ENCODE measurements at regions not wholly inside any gene's neighbourhood (a gene's known extent, or its start where the extent isn't known, plus 50 kb on each side); places are given as distances from the start of the nearest gene placed in this dataset.

GRCh38 chr22:49197986-49198704 is 629.5 kb downstream of the BRD1 start:
- H3K27me3 Mint-ChIP-seq, result peaks cover 11% of the 10 kb centered on the region
- no peaks in the 10 kb centered on the region for H3K9me3 Mint-ChIP-seq
- no peaks in the 10 kb centered on the region for H3K36me3 Mint-ChIP-seq (ENCODE audit: low read depth)
- H3K4me3 Mint-ChIP-seq, result no peak overlapping the region
- no peak overlapping the region for H3K27ac Mint-ChIP-seq
- H3K4me1 Mint-ChIP-seq (ENCODE audit: low read depth), result no peaks in the 10 kb centered on the region
- DNase-seq, result no peak

DNA sequence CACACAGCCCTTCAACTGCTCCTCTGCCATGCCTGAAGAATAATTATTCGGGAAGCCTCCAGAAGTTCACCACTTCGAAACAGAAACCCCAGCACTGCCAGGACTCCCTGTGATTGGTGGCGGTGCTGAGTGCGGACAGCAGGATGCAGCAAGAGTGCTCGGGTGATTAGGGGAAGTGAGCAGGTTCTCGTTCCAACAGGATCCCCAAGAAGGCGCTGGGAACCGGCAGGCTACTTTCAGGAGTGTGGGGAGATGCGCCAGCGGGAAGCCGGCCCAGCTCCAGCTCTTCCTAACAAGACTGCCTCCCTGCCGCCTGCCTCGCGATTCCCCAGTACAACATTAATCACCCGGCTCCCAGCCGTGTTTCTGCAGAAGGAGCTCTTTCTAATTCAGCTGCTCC is 630.2 kb downstream of the BRD1 start:
- peaks cover 11% of the 10 kb centered on the region for H3K27me3 Mint-ChIP-seq
- no peaks in the 10 kb centered on the region for H3K36me3 Mint-ChIP-seq (ENCODE audit: low read depth)
- no peak overlapping the region for H3K4me3 Mint-ChIP-seq
- no peaks in the 10 kb centered on the region for H3K4me1 Mint-ChIP-seq (ENCODE audit: low read depth)
- no peaks in the 10 kb centered on the region for H3K9me3 Mint-ChIP-seq
- no peak overlapping the region for H3K27ac Mint-ChIP-seq
- DNase-seq, result peak; percentile 16

DNA sequence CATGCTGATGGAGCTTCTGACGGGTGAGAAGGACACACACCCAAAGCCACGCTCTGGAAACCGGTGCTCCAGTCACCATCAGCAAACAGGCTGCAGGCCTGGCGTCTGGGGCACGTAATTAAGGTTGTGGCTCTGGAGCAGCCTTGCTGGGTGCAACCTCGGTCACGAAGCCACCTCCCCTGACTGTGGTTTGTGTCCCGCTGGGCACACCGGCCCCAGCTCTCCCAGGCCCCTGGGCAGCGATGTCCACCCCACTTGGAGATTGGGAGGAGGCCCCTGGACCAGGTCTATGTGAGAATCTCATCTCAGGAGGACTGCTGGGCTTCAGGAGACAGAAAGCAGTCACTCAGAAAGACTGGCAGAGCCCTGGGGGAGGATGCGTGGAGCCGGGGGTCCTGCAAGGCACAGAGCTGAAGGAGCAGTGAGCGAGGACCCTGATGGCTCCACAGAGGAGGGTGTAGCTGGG is 631.6 kb downstream of the BRD1 start:
- peaks cover 14% of the 10 kb centered on the region for H3K27me3 Mint-ChIP-seq
- H3K4me3 Mint-ChIP-seq, result no peak overlapping the region
- H3K27ac Mint-ChIP-seq, result no peak overlapping the region
- H3K9me3 Mint-ChIP-seq, result no peaks in the 10 kb centered on the region
- DNase-seq, result no peak
- no peaks in the 10 kb centered on the region for H3K4me1 Mint-ChIP-seq (ENCODE audit: low read depth)
- H3K36me3 Mint-ChIP-seq (ENCODE audit: low read depth), result no peaks in the 10 kb centered on the region

- H3K36me3 Mint-ChIP-seq (ENCODE audit: low read depth), result no peaks in the 10 kb centered on the region
- no peaks in the 10 kb centered on the region for H3K9me3 Mint-ChIP-seq
- H3K27ac Mint-ChIP-seq, result no peak overlapping the region
- peaks cover 15% of the 10 kb centered on the region for H3K27me3 Mint-ChIP-seq
- no peak overlapping the region for H3K4me3 Mint-ChIP-seq
- DNase-seq, result no peak
- H3K4me1 Mint-ChIP-seq (ENCODE audit: low read depth), result no peaks in the 10 kb centered on the region
These were observed 632.0 kb downstream of the BRD1 start for GRCh38 chr22:49195636-49196035.

DNA sequence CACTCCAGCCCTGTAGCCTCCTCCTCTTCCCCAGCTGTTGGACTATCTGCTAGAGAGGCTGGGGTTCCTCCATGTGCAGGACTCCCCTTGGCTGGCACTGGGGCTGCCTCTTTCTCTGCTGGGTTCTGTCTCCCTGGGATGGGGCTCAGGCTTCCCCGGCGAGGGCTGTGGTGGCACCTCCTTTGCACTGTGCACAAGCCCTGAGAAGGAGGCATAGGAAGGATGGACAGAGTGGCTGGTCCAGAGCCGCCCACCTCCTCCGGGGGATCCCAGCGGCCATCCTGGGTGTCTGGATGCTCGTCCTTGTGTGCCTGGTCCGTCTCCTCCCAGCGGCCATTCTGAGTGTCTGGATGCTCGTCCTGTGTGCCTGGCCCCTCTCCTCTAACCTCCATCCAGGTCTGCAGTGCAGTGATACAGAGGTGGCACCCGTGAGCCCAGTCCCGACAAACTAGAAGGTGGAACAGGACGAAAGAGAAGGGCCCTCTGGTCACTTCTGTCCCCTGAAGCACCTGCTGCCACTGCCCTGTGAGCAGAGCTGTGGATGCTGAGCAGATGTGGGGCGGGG is 633.7 kb downstream of the BRD1 start:
- Mint-ChIP-seq H3K36me3 (ENCODE audit: low read depth) (no peaks in the 10 kb centered on the region), H3K4me1 (ENCODE audit: low read depth) (no peaks in the 10 kb centered on the region), H3K27ac (no peak overlapping the region), H3K4me3 (no peak overlapping the region), H3K9me3 (no peaks in the 10 kb centered on the region), H3K27me3 (peaks cover 10% of the 10 kb centered on the region)
- no peak for DNase-seq

- Mint-ChIP-seq H3K27me3 (peaks cover 10% of the 10 kb centered on the region), H3K36me3 (ENCODE audit: low read depth) (no peaks in the 10 kb centered on the region), H3K27ac (no peak overlapping the region), H3K4me1 (ENCODE audit: low read depth) (no peaks in the 10 kb centered on the region), H3K4me3 (no peak overlapping the region), H3K9me3 (no peaks in the 10 kb centered on the region)
- DNase-seq, result no peak
These were observed 634.3 kb downstream of the BRD1 start for GRCh38 chr22:49193348-49193747.

DNA sequence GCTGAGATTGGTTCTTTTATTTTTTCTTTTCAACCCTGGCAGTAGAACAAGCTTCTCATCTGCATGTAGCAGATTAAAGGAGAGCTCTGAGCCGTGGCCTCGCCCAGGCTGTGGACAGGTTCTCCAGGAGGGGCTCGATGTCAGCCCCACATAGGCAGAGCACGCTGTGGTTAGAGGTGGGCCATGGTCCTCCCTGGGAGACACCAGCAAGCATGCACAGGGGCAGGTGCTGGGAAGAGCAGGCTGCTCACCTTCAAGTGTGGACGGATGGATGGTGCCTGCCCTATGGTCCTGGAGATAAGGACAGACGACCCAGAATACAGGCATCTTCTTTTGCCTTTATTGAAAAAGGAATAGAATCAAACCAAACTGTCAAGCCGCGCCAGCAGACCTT is 634.8 kb downstream of the BRD1 start:
- Mint-ChIP-seq H3K4me3 (no peak overlapping the region), H3K27me3 (peaks cover 7% of the 10 kb centered on the region), H3K36me3 (ENCODE audit: low read depth) (no peaks in the 10 kb centered on the region), H3K9me3 (no peaks in the 10 kb centered on the region), H3K27ac (no peak overlapping the region), H3K4me1 (ENCODE audit: low read depth) (no peaks in the 10 kb centered on the region)
- no peak for DNase-seq

DNA sequence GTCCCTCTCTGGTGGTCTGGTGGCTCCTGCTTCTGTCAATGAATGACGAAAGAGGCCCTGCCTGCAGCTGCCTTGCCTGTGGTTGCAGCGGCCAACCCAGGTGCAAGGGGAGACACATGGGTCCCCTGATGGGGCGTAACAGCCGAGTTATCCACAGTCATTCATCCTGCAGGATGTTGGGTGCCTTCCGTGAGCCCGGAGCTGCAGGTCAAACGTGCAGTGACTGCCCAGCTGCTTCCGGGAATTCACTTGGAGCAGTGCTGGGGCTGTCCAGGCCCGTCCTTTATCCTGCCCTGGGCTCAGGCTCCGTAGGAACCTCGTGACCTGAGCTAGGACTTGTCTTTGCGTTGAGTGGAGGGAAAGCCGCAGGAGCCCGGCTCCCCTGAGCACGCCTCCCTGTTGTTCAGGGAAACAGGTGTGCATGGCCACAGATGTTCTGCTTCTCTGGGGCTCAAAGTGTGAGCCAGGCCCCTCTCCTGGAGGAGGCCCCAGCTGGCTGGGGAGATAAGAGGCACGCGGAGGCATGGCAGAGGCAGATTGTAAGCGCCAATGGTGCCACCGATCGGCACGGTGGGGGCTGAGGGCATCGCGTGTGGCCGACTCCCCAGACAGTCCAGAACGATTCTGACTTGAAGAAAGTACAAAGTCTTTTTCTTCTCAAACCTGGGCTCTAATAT is 635.4 kb downstream of the BRD1 start:
- Mint-ChIP-seq H3K36me3 (ENCODE audit: low read depth) (no peaks in the 10 kb centered on the region), H3K4me1 (ENCODE audit: low read depth) (no peaks in the 10 kb centered on the region), H3K9me3 (no peaks in the 10 kb centered on the region), H3K27ac (no peak overlapping the region), H3K4me3 (no peak overlapping the region), H3K27me3 (peaks cover 8% of the 10 kb centered on the region)
- no peak for DNase-seq

- H3K4me3 Mint-ChIP-seq, result no peak overlapping the region
- H3K27ac Mint-ChIP-seq, result no peak overlapping the region
- H3K9me3 Mint-ChIP-seq, result no peaks in the 10 kb centered on the region
- peaks cover 11% of the 10 kb centered on the region for H3K27me3 Mint-ChIP-seq
- no peaks in the 10 kb centered on the region for H3K4me1 Mint-ChIP-seq (ENCODE audit: low read depth)
- H3K36me3 Mint-ChIP-seq (ENCODE audit: low read depth), result no peaks in the 10 kb centered on the region
- no peak for DNase-seq
These were observed 636.1 kb downstream of the BRD1 start for GRCh38 chr22:49191506-49191980.

- Mint-ChIP-seq H3K4me3 (no peak overlapping the region), H3K36me3 (ENCODE audit: low read depth) (no peaks in the 10 kb centered on the region), H3K4me1 (ENCODE audit: low read depth) (no peaks in the 10 kb centered on the region), H3K9me3 (no peaks in the 10 kb centered on the region), H3K27me3 (peaks cover 16% of the 10 kb centered on the region), H3K27ac (no peak overlapping the region)
- no peak for DNase-seq
These were observed 636.7 kb downstream of the BRD1 start for GRCh38 chr22:49190816-49191505.

- Mint-ChIP-seq H3K9me3 (no peaks in the 10 kb centered on the region), H3K4me1 (ENCODE audit: low read depth) (no peaks in the 10 kb centered on the region)
These were observed 637.8 kb downstream of the BRD1 start for GRCh38 chr22:49189871-49190270.

DNA sequence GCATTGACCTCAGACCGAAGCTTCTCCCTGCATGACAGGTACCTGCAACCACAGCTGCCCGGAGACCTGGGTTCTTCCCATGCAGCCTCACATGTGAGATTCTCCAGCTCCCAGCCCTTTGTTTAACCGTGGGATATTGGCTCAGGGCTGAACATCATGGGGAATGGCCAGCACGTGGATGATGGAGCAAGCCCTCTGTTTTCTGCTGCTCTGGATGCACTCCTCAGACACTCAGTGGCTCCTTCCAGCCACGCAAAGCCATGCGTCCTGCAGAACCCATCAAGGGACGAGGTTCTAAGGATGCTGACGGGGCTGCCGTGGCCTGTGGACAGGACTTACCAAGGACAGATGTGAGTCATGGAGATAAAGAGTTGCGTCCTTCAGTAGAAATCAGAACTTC is 639.1 kb downstream of the BRD1 start:
- H3K27me3 Mint-ChIP-seq, result peaks cover 18% of the 10 kb centered on the region
- H3K27ac Mint-ChIP-seq, result no peak overlapping the region
- no peaks in the 10 kb centered on the region for H3K36me3 Mint-ChIP-seq (ENCODE audit: low read depth)
- no peak overlapping the region for H3K4me3 Mint-ChIP-seq
- no peaks in the 10 kb centered on the region for H3K9me3 Mint-ChIP-seq
- H3K4me1 Mint-ChIP-seq (ENCODE audit: low read depth), result no peaks in the 10 kb centered on the region
- no peak for DNase-seq

More at GRCh38 chr22:49189871-49190270, 637.8 kb downstream of the BRD1 start:
- H3K4me3 Mint-ChIP-seq, result no peak overlapping the region
- H3K27me3 Mint-ChIP-seq, result peaks cover 18% of the 10 kb centered on the region
- no peak for DNase-seq
- no peak overlapping the region for H3K27ac Mint-ChIP-seq
- H3K36me3 Mint-ChIP-seq (ENCODE audit: low read depth), result no peaks in the 10 kb centered on the region

DNA sequence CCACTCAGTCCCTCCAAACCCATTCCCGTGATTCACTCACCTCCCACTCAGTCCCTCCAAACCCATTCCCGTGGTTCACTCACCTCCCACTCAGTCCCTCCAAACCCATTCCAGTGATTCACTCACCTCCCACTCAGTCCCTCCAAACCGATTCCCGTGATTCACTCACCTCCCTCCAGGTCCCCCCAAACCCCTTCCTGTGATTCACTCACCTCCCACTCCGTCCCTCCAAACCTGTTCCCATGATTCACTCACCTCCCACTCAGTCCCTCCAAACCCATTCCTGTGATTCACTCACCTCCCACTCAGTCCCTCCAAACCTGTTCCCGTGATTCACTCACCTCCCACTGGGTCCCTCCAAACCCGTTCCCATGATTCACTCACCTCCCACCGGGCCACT is 639.6 kb downstream of the BRD1 start:
- no peak for DNase-seq
- H3K27ac Mint-ChIP-seq, result peak overlapping the region; percentile 66
- no peak overlapping the region for H3K4me3 Mint-ChIP-seq
- H3K27me3 Mint-ChIP-seq, result peaks cover 18% of the 10 kb centered on the region
- H3K9me3 Mint-ChIP-seq, result no peaks in the 10 kb centered on the region
- H3K36me3 Mint-ChIP-seq (ENCODE audit: low read depth), result no peaks in the 10 kb centered on the region
- no peaks in the 10 kb centered on the region for H3K4me1 Mint-ChIP-seq (ENCODE audit: low read depth)

DNA sequence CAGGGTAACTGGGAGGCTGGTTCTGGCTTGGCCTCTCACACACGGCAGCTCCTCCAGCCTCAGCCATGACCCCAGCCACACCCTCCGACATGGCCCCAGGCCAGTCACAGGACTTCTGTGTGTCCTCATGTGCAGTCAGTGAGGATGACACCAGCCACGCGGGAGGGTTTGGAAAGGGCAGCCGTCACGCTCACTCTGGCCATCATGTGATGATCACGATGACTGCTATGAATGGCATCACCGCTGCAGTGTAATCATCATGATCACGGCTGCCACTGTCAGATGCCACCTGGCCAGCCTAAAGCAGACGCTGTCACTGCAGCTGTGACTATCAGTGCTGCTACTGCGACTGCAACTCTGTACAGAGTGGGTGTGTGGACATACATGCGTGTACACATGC is 640.9 kb downstream of the BRD1 start:
- no peak overlapping the region for H3K4me3 Mint-ChIP-seq
- no peaks in the 10 kb centered on the region for H3K4me1 Mint-ChIP-seq (ENCODE audit: low read depth)
- no peak for DNase-seq
- peaks cover 22% of the 10 kb centered on the region for H3K27me3 Mint-ChIP-seq
- no peak overlapping the region for H3K27ac Mint-ChIP-seq
- no peaks in the 10 kb centered on the region for H3K36me3 Mint-ChIP-seq (ENCODE audit: low read depth)
- H3K9me3 Mint-ChIP-seq, result no peaks in the 10 kb centered on the region

All from activated T-cell treated with anti-CD3 and anti-CD28 coated beads, Interleukin-2, amount 50 U/mL, for 24 hours (primary cell).